Tibial artery (tissue), 4 donors: ENCODE measurements at regions not wholly inside any gene's neighbourhood (a gene's known extent, or its start where the extent isn't known, plus 50 kb on each side); places are given as distances from the start of the nearest gene placed in this dataset.

Source experiments
- DNase-seq, 2 donors: peaks; one replicate each; pipeline ENCODE4 v3.0.0-alpha.2; 2019
- H3K27ac ChIP-seq, 2 donors: fragments of 200-600 bp; sonication (generic) in 1 of 2; 1 replicate in 1 of 2; 2 replicates in 1 of 2; pipeline ENCODE4 v1.5.1; 2018 to 2019; ENCODE audit warnings: mild to moderate bottlenecking in 1 of 2
- H3K27me3 ChIP-seq, 2 donors: fragments of 200-600 bp; sonication (generic) in 1 of 2; one replicate each; pipeline versions ENCODE4 v1.5.1 to v1.6.0; 2016 to 2019
- H3K36me3 ChIP-seq, 3 donors: fragments of 200-600 bp; sonication (generic) in 2 of 3; one replicate each; pipeline ENCODE4 v1.5.1; 2016 to 2019; ENCODE audit warnings: mild to moderate bottlenecking in 2 of 3
- H3K4me1 ChIP-seq, 4 donors: fragments of 200-600 bp; sonication (generic) in 2 of 4; 1 replicate in 3 of 4; 2 replicates in 1 of 4; pipeline ENCODE4 v1.5.1; 2016 to 2019
- H3K4me3 ChIP-seq, 2 donors: fragments of 200-600 bp; sonication (generic) in 1 of 2; 1 replicate in 1 of 2; 2 replicates in 1 of 2; pipeline ENCODE4 v1.5.1; 2018 to 2019; ENCODE audit warnings: mild to moderate bottlenecking in 2 of 2
- H3K9me3 ChIP-seq, 3 donors: fragments of 200-600 bp; sonication (generic) in 1 of 3; one replicate each; pipeline ENCODE4 v1.5.1; 2016 to 2019
- intact Hi-C: fragments of 100-400 bp; cut with DNase I; formaldehyde crosslinking; loops from one replicate; pipeline ENCODE4 v1.15.0; 2023; ENCODE audit warnings: low total_unique reads
- TF ChIP-seq, protein P1 (sequence below), 2 experiments: fragments of 200-600 bp in 1 of 2; fragments of 450-650 bp in 1 of 2; IDR thresholded peaks; one replicate each; pipeline ENCODE4 v1.5.1; 2017 to 2019; ENCODE audit warnings: antibody characterized with exemption in 2 of 2, mild to moderate bottlenecking in 1 of 2, moderate library complexity in 1 of 2

GRCh38 chr4:167715176-167715575, 377.2 kb upstream of the ANXA10 start:
- H3K9me3 ChIP-seq: no peaks in the 10 kb centered on the region
- H3K36me3 ChIP-seq: no peaks in the 10 kb centered on the region
- H3K4me3 ChIP-seq: no peak overlapping the region
- H3K27ac ChIP-seq: no peak overlapping the region
- no peaks in the 10 kb centered on the region for H3K4me1 ChIP-seq
- TF ChIP-seq, protein P1, sequence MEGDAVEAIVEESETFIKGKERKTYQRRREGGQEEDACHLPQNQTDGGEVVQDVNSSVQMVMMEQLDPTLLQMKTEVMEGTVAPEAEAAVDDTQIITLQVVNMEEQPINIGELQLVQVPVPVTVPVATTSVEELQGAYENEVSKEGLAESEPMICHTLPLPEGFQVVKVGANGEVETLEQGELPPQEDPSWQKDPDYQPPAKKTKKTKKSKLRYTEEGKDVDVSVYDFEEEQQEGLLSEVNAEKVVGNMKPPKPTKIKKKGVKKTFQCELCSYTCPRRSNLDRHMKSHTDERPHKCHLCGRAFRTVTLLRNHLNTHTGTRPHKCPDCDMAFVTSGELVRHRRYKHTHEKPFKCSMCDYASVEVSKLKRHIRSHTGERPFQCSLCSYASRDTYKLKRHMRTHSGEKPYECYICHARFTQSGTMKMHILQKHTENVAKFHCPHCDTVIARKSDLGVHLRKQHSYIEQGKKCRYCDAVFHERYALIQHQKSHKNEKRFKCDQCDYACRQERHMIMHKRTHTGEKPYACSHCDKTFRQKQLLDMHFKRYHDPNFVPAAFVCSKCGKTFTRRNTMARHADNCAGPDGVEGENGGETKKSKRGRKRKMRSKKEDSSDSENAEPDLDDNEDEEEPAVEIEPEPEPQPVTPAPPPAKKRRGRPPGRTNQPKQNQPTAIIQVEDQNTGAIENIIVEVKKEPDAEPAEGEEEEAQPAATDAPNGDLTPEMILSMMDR (IDR thresholded peaks at IDR 0.05): no peak
- intact Hi-C loops: no loop called here
- H3K27me3 ChIP-seq: no peaks in the 10 kb centered on the region
- DNase-seq: no peak

- Histone ChIP-seq H3K36me3 (no peaks in the 10 kb centered on the region), H3K27me3 (no peaks in the 10 kb centered on the region), H3K27ac (no peak overlapping the region), H3K4me3 (no peak overlapping the region), H3K9me3 (no peaks in the 10 kb centered on the region), H3K4me1 (no peaks in the 10 kb centered on the region)
- DNase-seq: no peak
- TF ChIP-seq, protein P1 (IDR thresholded peaks at IDR 0.05): no peak
- intact Hi-C loops: no loop called here
Observed at GRCh38 chr4:167717495-167717894, 374.8 kb upstream of the ANXA10 start.

DNA sequence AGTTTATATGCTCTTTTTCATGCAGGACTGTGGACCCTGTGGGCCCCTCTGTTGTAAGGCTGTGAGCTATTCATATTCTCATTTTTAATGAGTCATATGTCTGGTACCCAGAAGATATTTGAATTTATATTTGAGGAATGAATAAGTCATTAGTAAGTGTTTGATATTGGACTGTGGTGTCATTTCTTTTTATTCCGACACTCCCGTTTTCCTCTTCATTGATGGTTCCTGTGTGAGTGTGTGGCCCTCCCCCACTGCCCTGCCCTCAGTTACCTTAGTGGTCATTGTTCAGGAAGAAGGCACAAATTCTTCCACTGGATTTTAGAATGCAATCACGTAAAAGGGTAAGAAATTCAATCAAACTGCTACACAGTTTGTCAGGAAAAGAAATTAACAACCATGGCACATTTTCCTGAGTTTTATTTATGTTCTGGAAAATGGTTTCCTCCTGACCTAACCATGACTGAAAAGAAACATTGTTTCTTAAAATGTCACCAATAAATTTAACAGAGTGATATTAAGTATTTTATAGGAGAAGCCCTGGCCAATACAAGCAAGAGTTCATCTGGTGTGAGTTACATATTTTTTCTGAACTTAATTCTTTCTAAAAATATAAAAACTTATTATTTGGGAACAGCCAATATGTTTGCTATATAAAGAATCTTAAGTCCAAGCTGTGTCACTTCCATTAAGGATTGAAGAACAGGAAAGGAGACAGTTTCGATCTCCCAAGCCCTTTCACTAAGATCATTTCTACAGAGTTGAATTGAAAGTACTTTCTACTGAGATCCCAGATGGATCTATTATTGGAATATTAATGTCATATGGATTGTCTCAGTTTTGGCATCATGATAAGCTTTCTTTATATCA, 370.5 kb upstream of the ANXA10 start:
- H3K9me3 ChIP-seq: no peaks in the 10 kb centered on the region
- intact Hi-C loops: no loop called here
- no peaks in the 10 kb centered on the region for H3K4me1 ChIP-seq
- H3K27me3 ChIP-seq: no peaks in the 10 kb centered on the region
- H3K4me3 ChIP-seq: no peak overlapping the region
- no peak for DNase-seq
- TF ChIP-seq, protein P1 (IDR thresholded peaks at IDR 0.05): no peak
- no peak overlapping the region for H3K27ac ChIP-seq
- no peaks in the 10 kb centered on the region for H3K36me3 ChIP-seq

DNA sequence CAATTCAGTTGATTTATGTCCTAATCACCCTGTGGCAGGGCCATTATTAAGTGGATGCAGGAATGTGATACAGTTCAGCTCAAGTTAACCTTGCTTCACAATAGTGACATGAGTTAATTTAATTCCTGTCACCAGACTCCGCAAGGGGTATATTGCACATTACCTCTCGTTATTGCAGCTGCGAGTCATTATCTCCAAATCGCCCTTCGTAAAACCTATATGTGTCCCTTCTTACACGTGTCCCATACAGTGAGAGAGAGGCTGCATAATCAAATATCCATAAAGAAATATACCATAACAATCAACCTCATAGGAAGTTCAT, 369.9 kb upstream of the ANXA10 start:
- Histone ChIP-seq H3K36me3 (no peaks in the 10 kb centered on the region), H3K9me3 (no peaks in the 10 kb centered on the region), H3K4me3 (no peak overlapping the region), H3K27me3 (no peaks in the 10 kb centered on the region), H3K27ac (no peak overlapping the region), H3K4me1 (no peaks in the 10 kb centered on the region)
- intact Hi-C loops: no loop called here
- TF ChIP-seq, protein P1 (IDR thresholded peaks at IDR 0.05): no peak
- no peak for DNase-seq

- TF ChIP-seq, protein P1 (IDR thresholded peaks at IDR 0.05): no peak
- Histone ChIP-seq H3K4me1 (no peaks in the 10 kb centered on the region), H3K9me3 (peaks cover 0 to 4% (median 0%) of the 10 kb centered on the region in 3 donors), H3K27me3 (no peaks in the 10 kb centered on the region), H3K27ac (no peak overlapping the region), H3K36me3 (no peaks in the 10 kb centered on the region), H3K4me3 (no peak overlapping the region)
- intact Hi-C loops: no loop called here
- no peak for DNase-seq
Observed at GRCh38 chr4:167724941-167725340, 367.4 kb upstream of the ANXA10 start.
